ENCODE measurements at regions not wholly inside any gene's neighbourhood (a gene's known extent, or its start where the extent isn't known, plus 50 kb on each side); places are given as distances from the start of the nearest gene placed in this dataset.
A peak's percentile ranks its signal among the peaks of the same experiment; 100 is the strongest.

GRCh38 chr12:64992116-64992515 lies 129.0 kb downstream of the WIF1 start:
- Histone ChIP-seq H3K36me3 (ENCODE audit: insufficient read depth, low read length) (no peaks in the 10 kb centered on the region), H3K4me2 (ENCODE audit: low read depth, low read length, poor library complexity, severe bottlenecking) (no peak overlapping the region), H2AFZ (ENCODE audit: low read length) (no peak overlapping the region), H3K27me3 (ENCODE audit: low read length) (no peaks in the 10 kb centered on the region), H3K9me2 (replicated peaks; ENCODE audit: insufficient read depth, low read length) (no peaks in the 10 kb centered on the region), H3K9me3 (ENCODE audit: low read length) (no peaks in the 10 kb centered on the region), H4K20me1 (ENCODE audit: insufficient read depth, low read depth, low read length) (no peaks in the 10 kb centered on the region), H3K27ac (ENCODE audit: low read length) (no peak overlapping the region), H3K9ac (ENCODE audit: low read length) (no peak overlapping the region), H3K4me3 (ENCODE audit: low read length) (no peak overlapping the region), H3K79me2 (ENCODE audit: low read length) (no peaks in the 10 kb centered on the region), H3K4me1 (ENCODE audit: low read length) (no peaks in the 10 kb centered on the region)
- DNase-seq = no peak

- H3K79me2 ChIP-seq (ENCODE audit: low read length) = no peaks in the 10 kb centered on the region
- H3K27ac ChIP-seq (ENCODE audit: low read length) = no peak overlapping the region
- no peak overlapping the region for H3K9ac ChIP-seq (ENCODE audit: low read length)
- no peaks in the 10 kb centered on the region for H3K36me3 ChIP-seq (ENCODE audit: insufficient read depth, low read length)
- H3K27me3 ChIP-seq (ENCODE audit: low read length) = no peaks in the 10 kb centered on the region
- no peak overlapping the region for H2AFZ ChIP-seq (ENCODE audit: low read length)
- no peaks in the 10 kb centered on the region for H3K4me1 ChIP-seq (ENCODE audit: low read length)
- H4K20me1 ChIP-seq (ENCODE audit: insufficient read depth, low read depth, low read length) = no peaks in the 10 kb centered on the region
- H3K9me2 ChIP-seq (replicated peaks; ENCODE audit: insufficient read depth, low read length) = no peaks in the 10 kb centered on the region
- H3K4me3 ChIP-seq (ENCODE audit: low read length) = no peak overlapping the region
- H3K4me2 ChIP-seq (ENCODE audit: low read depth, low read length, poor library complexity, severe bottlenecking) = no peak overlapping the region
- no peaks in the 10 kb centered on the region for H3K9me3 ChIP-seq (ENCODE audit: low read length)
- DNase-seq = peak; percentile 15
These were observed 128.5 kb downstream of the WIF1 start for GRCh38 chr12:64992641-64993040.

GRCh38 chr12:64993461-64993860 lies 127.6 kb downstream of the WIF1 start:
- no peak for DNase-seq
- Histone ChIP-seq H3K4me2 (ENCODE audit: low read depth, low read length, poor library complexity, severe bottlenecking) (no peak overlapping the region), H2AFZ (ENCODE audit: low read length) (no peak overlapping the region), H3K9me2 (replicated peaks; ENCODE audit: insufficient read depth, low read length) (no peaks in the 10 kb centered on the region), H3K27ac (ENCODE audit: low read length) (no peak overlapping the region), H3K27me3 (ENCODE audit: low read length) (no peaks in the 10 kb centered on the region), H3K9me3 (ENCODE audit: low read length) (no peaks in the 10 kb centered on the region), H3K36me3 (ENCODE audit: insufficient read depth, low read length) (no peaks in the 10 kb centered on the region), H4K20me1 (ENCODE audit: insufficient read depth, low read depth, low read length) (no peaks in the 10 kb centered on the region), H3K9ac (ENCODE audit: low read length) (no peak overlapping the region), H3K4me1 (ENCODE audit: low read length) (no peaks in the 10 kb centered on the region), H3K4me3 (ENCODE audit: low read length) (no peak overlapping the region), H3K79me2 (ENCODE audit: low read length) (no peaks in the 10 kb centered on the region)

DNA sequence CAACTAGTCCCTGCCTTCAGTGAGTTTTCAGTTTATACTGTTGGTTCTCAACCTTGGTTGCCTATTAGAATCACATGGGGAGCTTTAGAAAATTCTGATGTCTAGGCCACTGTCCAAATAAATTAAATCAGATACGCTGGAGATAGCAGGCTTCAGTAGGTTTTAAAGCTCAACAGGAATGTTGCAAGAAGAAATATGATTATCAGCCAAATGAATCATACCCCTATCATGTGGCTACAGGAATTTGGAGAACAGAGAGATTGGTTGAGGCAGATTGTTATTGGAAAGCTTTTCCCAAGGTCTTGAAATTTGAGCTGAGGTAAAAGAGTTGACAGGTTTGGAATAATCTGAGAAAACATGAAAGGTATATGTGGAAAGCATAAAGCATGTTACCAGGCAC lies 125.3 kb downstream of the WIF1 start:
- no peak overlapping the region for H3K9ac ChIP-seq (ENCODE audit: low read length)
- no peak overlapping the region for H3K4me3 ChIP-seq (ENCODE audit: low read length)
- no peaks in the 10 kb centered on the region for H4K20me1 ChIP-seq (ENCODE audit: insufficient read depth, low read depth, low read length)
- DNase-seq = no peak
- H3K27ac ChIP-seq (ENCODE audit: low read length) = no peak overlapping the region
- no peaks in the 10 kb centered on the region for H3K9me2 ChIP-seq (replicated peaks; ENCODE audit: insufficient read depth, low read length)
- H3K4me1 ChIP-seq (ENCODE audit: low read length) = no peaks in the 10 kb centered on the region
- no peak overlapping the region for H2AFZ ChIP-seq (ENCODE audit: low read length)
- no peaks in the 10 kb centered on the region for H3K27me3 ChIP-seq (ENCODE audit: low read length)
- no peaks in the 10 kb centered on the region for H3K79me2 ChIP-seq (ENCODE audit: low read length)
- no peaks in the 10 kb centered on the region for H3K9me3 ChIP-seq (ENCODE audit: low read length)
- H3K4me2 ChIP-seq (ENCODE audit: low read depth, low read length, poor library complexity, severe bottlenecking) = no peak overlapping the region
- no peaks in the 10 kb centered on the region for H3K36me3 ChIP-seq (ENCODE audit: insufficient read depth, low read length)

- Histone ChIP-seq H3K36me3 (ENCODE audit: insufficient read depth, low read length) (no peaks in the 10 kb centered on the region), H3K9ac (ENCODE audit: low read length) (no peak overlapping the region), H2AFZ (ENCODE audit: low read length) (no peak overlapping the region), H3K4me1 (ENCODE audit: low read length) (no peaks in the 10 kb centered on the region), H3K9me2 (replicated peaks; ENCODE audit: insufficient read depth, low read length) (no peaks in the 10 kb centered on the region), H4K20me1 (ENCODE audit: insufficient read depth, low read depth, low read length) (no peaks in the 10 kb centered on the region), H3K27me3 (ENCODE audit: low read length) (no peaks in the 10 kb centered on the region), H3K79me2 (ENCODE audit: low read length) (no peaks in the 10 kb centered on the region), H3K4me3 (ENCODE audit: low read length) (no peak overlapping the region), H3K9me3 (ENCODE audit: low read length) (no peaks in the 10 kb centered on the region), H3K27ac (ENCODE audit: low read length) (no peak overlapping the region), H3K4me2 (ENCODE audit: low read depth, low read length, poor library complexity, severe bottlenecking) (no peak overlapping the region)
- peak; percentile 24 for DNase-seq
These were observed 123.2 kb downstream of the WIF1 start for GRCh38 chr12:64997858-64998257.

- Histone ChIP-seq H2AFZ (ENCODE audit: low read length) (no peak overlapping the region), H3K9me3 (ENCODE audit: low read length) (no peaks in the 10 kb centered on the region), H3K36me3 (ENCODE audit: insufficient read depth, low read length) (no peaks in the 10 kb centered on the region), H4K20me1 (ENCODE audit: insufficient read depth, low read depth, low read length) (no peaks in the 10 kb centered on the region), H3K4me2 (ENCODE audit: low read depth, low read length, poor library complexity, severe bottlenecking) (no peak overlapping the region), H3K27me3 (ENCODE audit: low read length) (no peaks in the 10 kb centered on the region), H3K9ac (ENCODE audit: low read length) (no peak overlapping the region), H3K27ac (ENCODE audit: low read length) (no peak overlapping the region), H3K9me2 (replicated peaks; ENCODE audit: insufficient read depth, low read length) (no peaks in the 10 kb centered on the region), H3K4me3 (ENCODE audit: low read length) (no peak overlapping the region), H3K4me1 (ENCODE audit: low read length) (no peaks in the 10 kb centered on the region), H3K79me2 (ENCODE audit: low read length) (no peaks in the 10 kb centered on the region)
- no peak for DNase-seq
These were observed 122.5 kb downstream of the WIF1 start for GRCh38 chr12:64998371-64999147.

DNA sequence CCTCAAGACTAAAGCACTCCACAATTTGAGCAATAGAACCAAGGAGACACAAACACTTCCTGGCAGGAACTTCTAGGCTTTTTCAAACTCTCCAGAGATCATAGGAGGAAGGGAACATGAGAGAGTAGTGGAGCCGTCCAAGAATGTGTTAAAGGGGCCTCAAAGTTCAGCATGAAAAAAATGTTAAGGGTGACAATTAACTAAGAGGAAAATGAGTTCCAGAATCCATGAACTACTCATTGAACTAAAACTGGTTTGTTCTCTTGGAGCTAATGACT lies 122.0 kb downstream of the WIF1 start:
- no peaks in the 10 kb centered on the region for H4K20me1 ChIP-seq (ENCODE audit: insufficient read depth, low read depth, low read length)
- H3K79me2 ChIP-seq (ENCODE audit: low read length) = no peaks in the 10 kb centered on the region
- no peaks in the 10 kb centered on the region for H3K4me1 ChIP-seq (ENCODE audit: low read length)
- H3K9me3 ChIP-seq (ENCODE audit: low read length) = no peaks in the 10 kb centered on the region
- no peaks in the 10 kb centered on the region for H3K27me3 ChIP-seq (ENCODE audit: low read length)
- H3K9ac ChIP-seq (ENCODE audit: low read length) = no peak overlapping the region
- DNase-seq = no peak
- H3K4me3 ChIP-seq (ENCODE audit: low read length) = no peak overlapping the region
- no peak overlapping the region for H3K27ac ChIP-seq (ENCODE audit: low read length)
- no peaks in the 10 kb centered on the region for H3K36me3 ChIP-seq (ENCODE audit: insufficient read depth, low read length)
- no peak overlapping the region for H3K4me2 ChIP-seq (ENCODE audit: low read depth, low read length, poor library complexity, severe bottlenecking)
- no peak overlapping the region for H2AFZ ChIP-seq (ENCODE audit: low read length)
- no peaks in the 10 kb centered on the region for H3K9me2 ChIP-seq (replicated peaks; ENCODE audit: insufficient read depth, low read length)

Measured in Karpas-422 (cell line).